Lung (tissue), 11 donors: ENCODE measurements at regions not wholly inside any gene's neighbourhood (a gene's known extent, or its start where the extent isn't known, plus 50 kb on each side); places are given as distances from the start of the nearest gene placed in this dataset.
"Not testable (repeated sequence)": the region's sequence is repeated elsewhere in the genome, so short reads cannot be mapped to it uniquely, and the experiment has no call there.

ENCODE experiments used
- ATAC-seq: fragments of 200-7000 bp; cut with Tn5 transposase; one replicate; pipeline ENCODE4 v1.9.1; 2020; ENCODE audit warnings: moderate number of reproducible peaks; ENCODE audit not compliant: insufficient read depth, low FRiP score
- DNase-seq, 3 donors: peaks; one replicate each; pipeline ENCODE4 v3.0.0-alpha.2; 2013 to 2017
- H3K27ac ChIP-seq, 2 donors: one replicate each; pipeline ENCODE4 v1.5.1; 2013; ENCODE audit warnings: mild to moderate bottlenecking in 2 of 2, moderate library complexity in 2 of 2, control low read depth in 1 of 2, inconsistent platforms in 1 of 2, low read depth in 1 of 2, low read length in 1 of 2
- H3K27me3 ChIP-seq, 3 donors: one replicate each; pipeline ENCODE4 v1.5.1; 2013; ENCODE audit warnings: low read length in 2 of 3; ENCODE audit not compliant: control insufficient read depth in 3 of 3, insufficient read depth in 3 of 3
- H3K36me3 ChIP-seq, 4 donors: one replicate each; pipeline ENCODE4 v1.5.1; 2013; ENCODE audit warnings: low read length in 4 of 4, mild to moderate bottlenecking in 1 of 4, moderate library complexity in 1 of 4; ENCODE audit not compliant: control insufficient read depth in 4 of 4, insufficient read depth in 4 of 4
- H3K4me1 ChIP-seq, 5 donors: one replicate each; pipeline ENCODE4 v1.5.1; 2013; ENCODE audit warnings: low read length in 5 of 5, mild to moderate bottlenecking in 2 of 5, moderate library complexity in 1 of 5; ENCODE audit not compliant: control insufficient read depth in 5 of 5, insufficient read depth in 5 of 5
- H3K4me3 ChIP-seq: one replicate; pipeline ENCODE4 v1.5.1; 2013; ENCODE audit warnings: mild to moderate bottlenecking, control low read depth, moderate library complexity
- H3K9ac ChIP-seq, 2 donors: one replicate each; pipeline ENCODE4 v1.5.1; 2013; ENCODE audit warnings: low read length in 2 of 2, control low read depth in 1 of 2; ENCODE audit not compliant: insufficient read depth in 1 of 2
- H3K9me3 ChIP-seq, 4 donors: one replicate each; pipeline ENCODE4 v1.5.1; 2013; ENCODE audit warnings: low read length in 3 of 4, mild to moderate bottlenecking in 1 of 4, moderate library complexity in 1 of 4; ENCODE audit not compliant: control insufficient read depth in 4 of 4, insufficient read depth in 3 of 4
- CTCF ChIP-seq: IDR thresholded peaks from 2 replicates; pipeline ENCODE4 v1.5.1; 2012; ENCODE audit warnings: mild to moderate bottlenecking; ENCODE audit errors: control extremely low read depth, extremely low read depth
- WGBS, 2 donors: extraction: QIAGEN DNeasy Blood & Tissue Kit; methylation state at CpG; one replicate each; pipeline ENCODE4 v1.1.7; 2013; 5-methylcytosine and 5-hydroxymethylcytosine counted together
- donor health status: control.
- donor health status: control.
- donor health status: Bipolar disorder and iron deficiency.
- donor health status: healthy.
- donor health status: DM: yes; HTN: yes; CAD: no.

GRCh38 chrX:13955975-13956374 lies 73.7 kb downstream of the GEMIN8 start:
- peaks cover 0 to 26% (median 17%) of the 10 kb centered on the region in 3 donors for H3K27me3 ChIP-seq
- H3K27ac ChIP-seq = no peak overlapping the region
- peaks cover 0 to 2% (median 0%) of the 10 kb centered on the region in 5 donors for H3K4me1 ChIP-seq
- no peak overlapping the region for H3K9ac ChIP-seq
- peaks cover 0 to 2% (median 0%) of the 10 kb centered on the region in 4 donors for H3K9me3 ChIP-seq
- no peaks in the 10 kb centered on the region for H3K36me3 ChIP-seq
- WGBS, 2 donors = 75 to 81% methylated on average over 3 of the region's 3 CpGs
- DNase-seq (peak; percentile 18 to 60 (median 31)), ATAC-seq (no peak)
- H3K4me3 ChIP-seq = no peak overlapping the region
- no peak for TF ChIP-seq CTCF

- 68 to 78% methylated on average over 6 of the region's 6 CpGs for WGBS, 2 donors
- ATAC-seq (no peak), DNase-seq (no peak)
- Histone ChIP-seq H3K4me1 (peaks cover 0 to 2% (median 0%) of the 10 kb centered on the region in 5 donors), H3K27me3 (peaks cover 0 to 23% (median 21%) of the 10 kb centered on the region in 3 donors), H3K4me3 (no peak overlapping the region), H3K9ac (no peak overlapping the region), H3K27ac (no peak overlapping the region), H3K9me3 (no peaks in the 10 kb centered on the region), H3K36me3 (no peaks in the 10 kb centered on the region)
- TF ChIP-seq CTCF = no peak
These were observed 74.5 kb downstream of the GEMIN8 start for GRCh38 chrX:13955095-13955647.

- no peak overlapping the region for H3K4me3 ChIP-seq
- H3K27ac ChIP-seq = no peak overlapping the region
- no peak overlapping the region for H3K9ac ChIP-seq
- no peaks in the 10 kb centered on the region for H3K36me3 ChIP-seq
- no peak for TF ChIP-seq CTCF
- peaks cover 0 to 28% (median 16%) of the 10 kb centered on the region in 3 donors for H3K27me3 ChIP-seq
- ATAC-seq = no peak
- no peak for DNase-seq
- H3K4me1 ChIP-seq = peaks cover 0 to 2% (median 0%) of the 10 kb centered on the region in 5 donors
- no peaks in the 10 kb centered on the region for H3K9me3 ChIP-seq
- WGBS, 2 donors = 73 to 86% methylated on average over 5 of the region's 5 CpGs
These were observed 77.1 kb downstream of the GEMIN8 start for GRCh38 chrX:13952581-13952980.

- DNase-seq, H3K36me3 ChIP-seq, H3K27ac ChIP-seq, H3K4me3 ChIP-seq, H3K9ac ChIP-seq, H3K4me1 ChIP-seq, ATAC-seq, H3K9me3 ChIP-seq: not testable (repeated sequence)
- WGBS, 2 donors = 83 to 90% methylated on average over 5 to 6 of the region's 6 CpGs
- peaks cover 0 to 31% (median 17%) of the 10 kb centered on the region in 3 donors for H3K27me3 ChIP-seq
These were observed 83.5 kb downstream of the GEMIN8 start for GRCh38 chrX:13946223-13946622.

GRCh38 chrX:13945787-13946186 lies 83.9 kb downstream of the GEMIN8 start:
- peaks cover 0 to 35% (median 18%) of the 10 kb centered on the region in 3 donors for H3K27me3 ChIP-seq
- 83% methylated on average over 1 of the region's 3 CpGs; no CpG with 5 or more reads in 1 of the 2 donors for WGBS, 2 donors
- DNase-seq, H3K4me3 ChIP-seq, H3K9ac ChIP-seq, ATAC-seq, H3K4me1 ChIP-seq, H3K27ac ChIP-seq, H3K36me3 ChIP-seq, H3K9me3 ChIP-seq: not testable (repeated sequence)
